ENCODE measurements at regions not wholly inside any gene's neighbourhood (a gene's known extent, or its start where the extent isn't known, plus 50 kb on each side); places are given as distances from the start of the nearest gene placed in this dataset.

DNA sequence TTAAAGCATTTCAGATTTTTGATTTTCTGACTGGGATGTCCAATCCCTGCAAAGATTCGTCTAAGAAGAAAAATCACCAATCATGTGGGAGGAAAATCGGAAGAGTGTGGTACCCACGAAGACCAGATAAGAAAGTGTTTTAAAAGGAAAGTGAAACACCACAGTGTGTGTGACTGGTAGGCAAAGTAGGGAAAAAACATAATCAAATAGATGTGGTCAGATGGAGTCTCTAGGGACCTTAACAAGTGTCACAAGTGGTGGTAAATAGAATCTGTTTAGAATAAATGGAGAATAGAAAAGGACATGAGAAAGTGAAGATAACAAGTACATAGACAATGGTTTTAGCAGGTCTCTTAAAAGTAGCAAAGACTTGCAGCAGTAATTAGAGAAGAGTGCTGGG, 154.6 kb downstream of the SLC30A10 start:
- DNase-seq (no peak), ATAC-seq (ENCODE audit: low read depth) (peak; percentile 78)
- Mint-ChIP-seq H3K4me1 (peaks cover 13% of the 10 kb centered on the region), H3K36me3 (ENCODE audit: low read depth) (no peaks in the 10 kb centered on the region), H3K9me3 (peaks cover 17% of the 10 kb centered on the region), H3K27ac (no peak overlapping the region), H3K27me3 (peaks cover 3% of the 10 kb centered on the region), H3K4me3 (no peak overlapping the region)
- CTCF ChIA-PET: no interaction called here
- intact Hi-C loops (cut with micrococcal nuclease): no loop called here
- POLR2A ChIA-PET: no interaction called here
- TF ChIP-seq, protein P1, sequence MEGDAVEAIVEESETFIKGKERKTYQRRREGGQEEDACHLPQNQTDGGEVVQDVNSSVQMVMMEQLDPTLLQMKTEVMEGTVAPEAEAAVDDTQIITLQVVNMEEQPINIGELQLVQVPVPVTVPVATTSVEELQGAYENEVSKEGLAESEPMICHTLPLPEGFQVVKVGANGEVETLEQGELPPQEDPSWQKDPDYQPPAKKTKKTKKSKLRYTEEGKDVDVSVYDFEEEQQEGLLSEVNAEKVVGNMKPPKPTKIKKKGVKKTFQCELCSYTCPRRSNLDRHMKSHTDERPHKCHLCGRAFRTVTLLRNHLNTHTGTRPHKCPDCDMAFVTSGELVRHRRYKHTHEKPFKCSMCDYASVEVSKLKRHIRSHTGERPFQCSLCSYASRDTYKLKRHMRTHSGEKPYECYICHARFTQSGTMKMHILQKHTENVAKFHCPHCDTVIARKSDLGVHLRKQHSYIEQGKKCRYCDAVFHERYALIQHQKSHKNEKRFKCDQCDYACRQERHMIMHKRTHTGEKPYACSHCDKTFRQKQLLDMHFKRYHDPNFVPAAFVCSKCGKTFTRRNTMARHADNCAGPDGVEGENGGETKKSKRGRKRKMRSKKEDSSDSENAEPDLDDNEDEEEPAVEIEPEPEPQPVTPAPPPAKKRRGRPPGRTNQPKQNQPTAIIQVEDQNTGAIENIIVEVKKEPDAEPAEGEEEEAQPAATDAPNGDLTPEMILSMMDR (IDR thresholded peaks at IDR 0.05): no peak

DNA sequence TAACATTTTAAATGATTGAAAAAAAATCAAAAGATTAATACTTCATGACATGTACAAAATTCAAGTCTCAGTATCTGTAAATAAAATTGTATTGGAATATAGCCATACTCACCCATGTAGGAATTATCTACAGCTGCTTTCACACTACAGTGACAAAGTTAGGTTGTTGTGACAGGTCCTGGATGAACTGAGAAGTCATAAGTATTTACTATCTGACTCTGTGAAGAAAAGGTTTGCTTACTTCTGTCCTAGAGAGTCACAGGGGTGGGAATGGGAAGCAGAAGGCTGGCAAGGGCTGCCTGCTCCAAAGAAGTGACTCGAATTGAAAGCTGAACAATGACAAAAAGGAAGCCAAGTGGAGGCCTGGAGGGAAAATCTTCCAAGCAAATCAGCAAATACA, 155.2 kb downstream of the SLC30A10 start:
- Mint-ChIP-seq H3K4me1 (peaks cover 13% of the 10 kb centered on the region), H3K4me3 (no peak overlapping the region), H3K36me3 (ENCODE audit: low read depth) (no peaks in the 10 kb centered on the region), H3K27ac (no peak overlapping the region), H3K9me3 (peaks cover 18% of the 10 kb centered on the region), H3K27me3 (no peaks in the 10 kb centered on the region)
- intact Hi-C loops (cut with micrococcal nuclease): no loop called here
- ChIA-PET CTCF (no interaction called here), POLR2A (no interaction called here)
- DNase-seq (no peak), ATAC-seq (ENCODE audit: low read depth) (no peak)
- TF ChIP-seq, protein P1 (IDR thresholded peaks at IDR 0.05): no peak

DNA sequence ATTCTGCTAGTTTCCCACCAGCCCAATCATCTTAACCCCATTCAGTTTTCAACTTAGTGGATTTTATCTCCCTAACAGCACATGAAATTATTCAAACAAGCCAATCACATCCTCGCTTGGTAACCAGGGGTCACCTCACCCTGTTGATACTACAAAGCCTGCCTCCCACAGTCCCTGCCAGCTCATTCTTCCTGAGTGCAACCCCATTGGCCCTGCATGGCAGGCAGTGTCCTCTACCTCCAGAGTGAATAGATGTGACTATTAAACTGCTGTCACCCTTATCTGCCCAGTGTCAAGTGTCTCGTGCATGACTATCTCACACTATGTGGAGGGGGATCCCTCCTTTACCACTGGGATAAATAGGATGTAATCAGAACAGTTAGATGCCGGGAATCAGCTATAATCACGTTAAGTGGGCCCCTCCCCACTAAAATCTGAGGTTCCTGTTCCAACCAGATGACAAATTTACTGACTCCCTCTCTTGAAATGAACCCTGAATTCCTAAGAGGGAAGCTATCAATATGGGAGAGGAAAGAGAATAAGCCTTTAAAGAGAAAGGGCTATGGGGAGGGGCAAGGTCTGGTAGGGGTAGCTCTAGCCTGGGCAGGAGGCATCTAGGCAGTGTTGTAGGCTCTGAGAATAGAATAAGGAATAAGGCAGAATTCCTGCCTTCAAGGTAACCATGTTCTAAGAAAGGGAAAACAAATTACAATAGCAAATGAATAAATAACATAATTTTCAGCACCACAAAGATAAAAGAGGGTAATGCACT, 155.9 kb downstream of the SLC30A10 start:
- peaks cover 13% of the 10 kb centered on the region for H3K4me1 Mint-ChIP-seq
- POLR2A ChIA-PET: no interaction called here
- H3K9me3 Mint-ChIP-seq: peaks cover 18% of the 10 kb centered on the region
- no peaks in the 10 kb centered on the region for H3K27me3 Mint-ChIP-seq
- DNase-seq (no peak), ATAC-seq (ENCODE audit: low read depth) (no peak)
- no peak overlapping the region for H3K27ac Mint-ChIP-seq
- no peaks in the 10 kb centered on the region for H3K36me3 Mint-ChIP-seq (ENCODE audit: low read depth)
- CTCF ChIA-PET: no interaction called here
- no peak overlapping the region for H3K4me3 Mint-ChIP-seq
- TF ChIP-seq, protein P1 (IDR thresholded peaks at IDR 0.05): no peak
- intact Hi-C loops (cut with micrococcal nuclease): no loop called here

DNA sequence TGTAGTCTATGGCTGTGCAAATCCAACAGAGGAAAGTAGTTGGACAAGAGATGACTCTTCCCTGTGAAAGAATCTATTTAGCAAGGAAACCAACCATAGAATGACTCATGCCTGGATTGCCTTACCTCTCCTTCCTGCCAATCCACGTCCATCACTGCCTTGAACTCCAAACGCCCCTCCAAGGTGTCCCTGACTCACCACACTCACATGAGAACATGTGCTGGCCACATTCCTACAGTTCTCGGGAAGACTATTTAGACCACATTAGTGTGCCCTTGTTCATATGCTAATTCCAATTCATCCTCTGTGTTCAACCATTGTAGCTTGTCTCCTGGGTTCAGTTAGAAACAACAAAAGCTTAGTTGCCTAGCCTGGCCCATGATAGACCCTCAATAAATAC, 157.3 kb downstream of the SLC30A10 start:
- intact Hi-C loops (cut with micrococcal nuclease): no loop called here
- Mint-ChIP-seq H3K4me3 (no peak overlapping the region), H3K9me3 (peaks cover 20% of the 10 kb centered on the region), H3K36me3 (ENCODE audit: low read depth) (no peaks in the 10 kb centered on the region), H3K27me3 (no peaks in the 10 kb centered on the region), H3K27ac (no peak overlapping the region), H3K4me1 (peaks cover 13% of the 10 kb centered on the region)
- POLR2A ChIA-PET: no interaction called here
- no peak for DNase-seq
- ATAC-seq (ENCODE audit: low read depth): no peak
- TF ChIP-seq, protein P1 (IDR thresholded peaks at IDR 0.05): no peak
- CTCF ChIA-PET: no interaction called here

DNA sequence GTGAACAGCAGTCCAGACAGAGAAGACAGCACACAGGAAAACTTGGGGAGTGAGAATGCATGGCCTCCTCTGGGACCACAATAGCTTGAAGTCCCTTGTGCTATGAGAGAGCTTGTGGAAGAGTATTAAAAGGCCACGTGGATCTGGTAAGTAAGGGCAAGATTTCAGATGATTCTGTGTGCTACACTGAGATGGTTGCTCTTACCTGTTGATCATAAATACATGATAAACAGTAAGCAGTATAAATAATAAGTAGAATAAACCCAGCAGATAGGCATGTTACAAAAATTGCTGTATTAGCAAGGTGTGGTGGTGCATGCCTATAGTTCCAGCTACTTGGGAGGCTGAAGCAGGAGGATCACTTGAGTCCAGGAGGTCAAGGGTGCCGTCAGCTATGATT, 150.4 kb upstream of the ZC3H11B start:
- no peak for DNase-seq
- CTCF ChIA-PET: no interaction called here
- intact Hi-C loops (cut with micrococcal nuclease): no loop called here
- POLR2A ChIA-PET: interaction anchor here (0.7 kb wide), 1 partner anchor 29 kb away, joined by 3 read pairs; no protein-coding TSS in a partner anchor
- peaks cover 6% of the 10 kb centered on the region for H3K9me3 Mint-ChIP-seq
- H3K4me1 Mint-ChIP-seq: no peaks in the 10 kb centered on the region
- no peak overlapping the region for H3K4me3 Mint-ChIP-seq
- H3K27me3 Mint-ChIP-seq: no peaks in the 10 kb centered on the region
- no peak overlapping the region for H3K27ac Mint-ChIP-seq
- H3K36me3 Mint-ChIP-seq (ENCODE audit: low read depth): no peaks in the 10 kb centered on the region
- TF ChIP-seq, protein P1 (IDR thresholded peaks at IDR 0.05): no peak
- no peak for ATAC-seq (ENCODE audit: low read depth)
